ENCODE measurements at regions not wholly inside any gene's neighbourhood (a gene's known extent, or its start where the extent isn't known, plus 50 kb on each side); places are given as distances from the start of the nearest gene placed in this dataset.

DNA sequence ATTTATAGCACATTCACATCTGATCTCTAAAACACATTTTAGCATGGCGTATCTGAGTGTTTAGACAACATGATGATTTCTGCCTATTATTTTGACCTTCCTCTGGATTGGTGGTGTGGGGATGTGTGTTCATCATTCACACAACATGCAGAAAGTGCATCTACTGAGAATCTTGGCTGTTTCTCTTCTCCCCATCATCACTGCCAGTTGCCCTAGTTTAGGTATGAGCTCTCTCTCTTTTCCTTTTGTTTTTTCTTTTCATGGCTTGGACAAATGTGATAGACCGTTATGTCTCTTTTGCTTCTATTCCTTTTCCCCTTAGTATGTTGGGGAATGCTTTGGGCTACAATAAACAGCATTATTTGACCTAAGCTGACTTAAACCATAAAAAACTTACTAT is 239.2 kb upstream of the FZD8 start:
- TF ChIP-seq POLR2A (IDR thresholded peaks at IDR 0.05; ENCODE audit: low read depth, low read length) (no peak), POLR2AphosphoS5 (IDR thresholded peaks at IDR 0.05; ENCODE audit: low read depth, low read length) (no peak), TAF1 (IDR thresholded peaks at IDR 0.05; ENCODE audit: borderline replicate concordance, low read depth, low read length) (no peak)

Data from GM12892 (cell line).